ENCODE measurements at regions not wholly inside any gene's neighbourhood (a gene's known extent, or its start where the extent isn't known, plus 50 kb on each side); places are given as distances from the start of the nearest gene placed in this dataset.

DNA sequence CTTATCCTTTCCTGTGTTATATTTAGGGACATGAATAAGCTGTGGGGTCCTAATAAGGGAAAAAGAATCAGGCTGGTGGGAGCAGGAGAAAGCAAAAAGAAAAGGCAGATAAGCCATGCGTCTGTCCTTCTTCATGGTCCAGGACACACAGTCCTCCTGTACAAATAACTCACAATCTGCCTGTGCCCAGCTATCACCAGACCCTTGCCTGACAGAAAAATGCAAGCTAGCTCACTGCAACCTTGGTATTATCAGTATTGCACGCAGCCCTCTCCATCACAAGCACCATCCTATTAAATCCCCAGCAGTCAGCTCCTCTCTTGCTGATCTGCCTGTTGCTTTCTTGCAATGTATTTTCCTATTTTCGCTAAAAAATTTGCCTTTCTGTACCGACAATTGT is 78.0 kb downstream of the NEURL3 start:
- Histone ChIP-seq H3K27ac (peak overlapping the region; percentile 19 to 73; a peak in 4 of 6 replicates), H3K4me1 (peaks cover 31% of the 10 kb centered on the region), H3K9me3 (no peaks in the 10 kb centered on the region), H3K4me2 (no peak overlapping the region; the same call in 2 of the 3 replicates), H3K4me3 (no peak overlapping the region)
- FAIRE-seq, result no peak
- CTCF ChIA-PET, result interaction anchor here (0.8 to 1.9 kb wide), 4 partner anchors 19 to 105 kb away, joined by 3 to 9 read pairs (median 3); no protein-coding TSS in a partner anchor
- WGBS (ENCODE audit: missing lambda C conversion rate), result 93% methylated on average over 4 of the region's 4 CpGs
- TF ChIP-seq HEYL (CRISPR knock-in tag; IDR thresholded peaks at IDR 0.05), result no peak
- no peak for DNase-seq (ENCODE audit: low read depth in 1 of 2, low spot score in 1 of 2)
- POLR2A ChIA-PET, result no interaction called here
- peak in 1 of 2 experiments; percentile 26; a peak in 3 of 6 replicates for ATAC-seq

DNA sequence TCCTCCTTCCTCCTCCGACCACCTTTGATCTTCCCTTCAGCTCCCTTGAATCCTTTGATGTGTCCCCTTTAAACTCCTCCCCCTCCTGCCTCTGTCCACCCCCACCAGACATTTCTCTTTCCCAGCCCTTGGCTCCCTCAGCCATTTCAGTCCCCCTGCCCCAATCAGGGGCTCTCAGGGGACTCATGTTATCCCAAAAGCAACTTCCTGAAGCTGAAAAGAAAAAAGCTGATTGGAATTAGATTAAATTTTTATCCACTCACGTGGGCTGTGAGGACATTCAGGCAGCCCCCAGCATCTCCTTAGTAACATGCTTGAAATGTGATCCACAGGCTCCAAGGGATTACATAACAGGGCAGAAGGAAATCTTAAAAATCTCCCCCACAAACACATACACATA is 81.3 kb downstream of the NEURL3 start:
- no peak for DNase-seq (ENCODE audit: low read depth in 1 of 2, low spot score in 1 of 2)
- CTCF ChIA-PET, result interaction anchor here (1.2 to 4.8 kb wide), 5 partner anchors 13 to 131 kb away, joined by 3 to 31 read pairs (median 3); no protein-coding TSS in a partner anchor

More for the DNA sequence above, 81.3 kb downstream of the NEURL3 start:
- H3K27ac ChIP-seq, result peak overlapping the region in 1 of 2 experiments; percentile 5; a peak in 1 of 6 replicates
- H3K4me3 ChIP-seq, result no peak overlapping the region
- WGBS (ENCODE audit: missing lambda C conversion rate), result 69% methylated on average over 2 of the region's 2 CpGs
- FAIRE-seq, result no peak
- H3K4me1 ChIP-seq, result peaks cover 27% of the 10 kb centered on the region
- peak overlapping the region; percentile 15 for H3K4me2 ChIP-seq
- no peak for TF ChIP-seq ESRRA (IDR thresholded peaks at IDR 0.05; ENCODE audit: borderline replicate concordance, low read length)
- no peak for TF ChIP-seq EP300 (IDR thresholded peaks at IDR 0.05)
- TF ChIP-seq, protein P1, sequence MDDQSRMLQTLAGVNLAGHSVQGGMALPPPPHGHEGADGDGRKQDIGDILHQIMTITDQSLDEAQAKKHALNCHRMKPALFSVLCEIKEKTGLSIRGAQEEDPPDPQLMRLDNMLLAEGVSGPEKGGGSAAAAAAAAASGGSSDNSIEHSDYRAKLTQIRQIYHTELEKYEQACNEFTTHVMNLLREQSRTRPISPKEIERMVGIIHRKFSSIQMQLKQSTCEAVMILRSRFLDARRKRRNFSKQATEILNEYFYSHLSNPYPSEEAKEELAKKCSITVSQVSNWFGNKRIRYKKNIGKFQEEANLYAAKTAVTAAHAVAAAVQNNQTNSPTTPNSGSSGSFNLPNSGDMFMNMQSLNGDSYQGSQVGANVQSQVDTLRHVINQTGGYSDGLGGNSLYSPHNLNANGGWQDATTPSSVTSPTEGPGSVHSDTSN (IDR thresholded peaks at IDR 0.05), result no peak
- TF ChIP-seq HOXB13 (CRISPR knock-in tag; IDR thresholded peaks at IDR 0.05; ENCODE audit: low read depth), result no peak
- TF ChIP-seq, protein P2, sequence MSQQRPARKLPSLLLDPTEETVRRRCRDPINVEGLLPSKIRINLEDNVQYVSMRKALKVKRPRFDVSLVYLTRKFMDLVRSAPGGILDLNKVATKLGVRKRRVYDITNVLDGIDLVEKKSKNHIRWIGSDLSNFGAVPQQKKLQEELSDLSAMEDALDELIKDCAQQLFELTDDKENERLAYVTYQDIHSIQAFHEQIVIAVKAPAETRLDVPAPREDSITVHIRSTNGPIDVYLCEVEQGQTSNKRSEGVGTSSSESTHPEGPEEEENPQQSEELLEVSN (IDR thresholded peaks at IDR 0.05; ENCODE audit: borderline replicate concordance, low read depth), result no peak
- TF ChIP-seq CBX8 (IDR thresholded peaks at IDR 0.05), result no peak
- TF ChIP-seq MYC (IDR thresholded peaks at IDR 0.05; ENCODE audit: borderline replicate concordance, low read length), result no peak
- TF ChIP-seq BHLHE40 (IDR thresholded peaks at IDR 0.05; ENCODE audit: low read depth, low read length), result no peak
- no peak for TF ChIP-seq HOXA7 (CRISPR knock-in tag; IDR thresholded peaks at IDR 0.05)
- TF ChIP-seq NFE2L2 (conservative IDR thresholded peaks at IDR 0.05; ENCODE audit: low read length), result no peak
- no peak for TF ChIP-seq RAD21 (conservative IDR thresholded peaks at IDR 0.05 in 1 of 2, IDR thresholded peaks at IDR 0.05 in 1 of 2)
- no peak for TF ChIP-seq JUNB (IDR thresholded peaks at IDR 0.05)
- TF ChIP-seq, protein P3, sequence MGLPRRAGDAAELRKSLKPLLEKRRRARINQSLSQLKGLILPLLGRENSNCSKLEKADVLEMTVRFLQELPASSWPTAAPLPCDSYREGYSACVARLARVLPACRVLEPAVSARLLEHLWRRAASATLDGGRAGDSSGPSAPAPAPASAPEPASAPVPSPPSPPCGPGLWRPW (IDR thresholded peaks at IDR 0.05), result no peak
- TF ChIP-seq NPAS2 (CRISPR knock-in tag; IDR thresholded peaks at IDR 0.05; ENCODE audit: borderline replicate concordance), result no peak
- no peaks in the 10 kb centered on the region for H3K9me3 ChIP-seq
- POLR2A ChIA-PET, result no interaction called here
- ATAC-seq, result no peak
